SK-N-SH (cell line): ENCODE measurements at regions not wholly inside any gene's neighbourhood (a gene's known extent, or its start where the extent isn't known, plus 50 kb on each side); places are given as distances from the start of the nearest gene placed in this dataset.

Experiments
- CTCF ChIA-PET: fragments of 300-600, 350-600 bp; formaldehyde crosslinking; extraction: SDS; loops from one replicate; lab custom pipeline; 2021; lab: Yijun Ruan, JAX
- POLR2A ChIA-PET: fragments of 350-600 bp; sonication (Branson Sonifier 250); formaldehyde crosslinking; extraction: SDS; loops from one replicate; lab custom pipeline; 2020; ENCODE audit warnings: antibody characterized with exemption, inconsistent platforms; lab: Yijun Ruan, JAX
- DNase-seq: peaks from one replicate; pipeline ENCODE4 v3.0.0; 2012
- H2AFZ ChIP-seq: fragments of 200-600 bp; sonication (generic); 2 replicates; pipeline ENCODE4 v1.8.1; 2016; ENCODE audit warnings: antibody characterized with exemption, mild to moderate bottlenecking, low read depth
- H3F3A ChIP-seq: fragments of 200-600 bp; sonication (generic); replicated peaks from 2 replicates; pipeline ENCODE3; 2016; ENCODE audit warnings: antibody characterized with exemption, mild to moderate bottlenecking; ENCODE audit not compliant: insufficient read depth
- H3K27ac ChIP-seq, 2 experiments: fragments of 200-500 bp in 1 of 2; fragments of 200-600 bp in 1 of 2; sonication (Bioruptor generic) in 1 of 2; sonication (generic), shearing (Covaris generic) in 1 of 2; 2 replicates each; pipeline versions ENCODE4 v1.5.1 to v1.6.1; 2014 to 2016; ENCODE audit warnings: low read depth in 2 of 2, inconsistent platforms in 1 of 2, low read length in 1 of 2, mild to moderate bottlenecking in 1 of 2, mixed read lengths in 1 of 2
- H3K27me3 ChIP-seq: fragments of 200-600 bp; sonication (generic), shearing (Covaris generic); 2 replicates; pipeline ENCODE4 v1.6.1; 2016; ENCODE audit warnings: mixed run types; ENCODE audit not compliant: insufficient read depth
- H3K36me3 ChIP-seq, 2 experiments: fragments of 200-500 bp in 1 of 2; fragments of 200-600 bp in 1 of 2; sonication (Bioruptor generic) in 1 of 2; sonication (generic) in 1 of 2; replicated peaks in 1 of 2; 2 replicates each; pipeline versions ENCODE3 to v1.5.1; 2014 to 2016; ENCODE audit warnings: low read length in 1 of 2, mild to moderate bottlenecking in 1 of 2; ENCODE audit not compliant: insufficient read depth in 2 of 2, control insufficient read depth in 1 of 2
- H3K4me1 ChIP-seq, 2 experiments: fragments of 200-500 bp in 1 of 2; fragments of 200-600 bp in 1 of 2; sonication (Bioruptor generic) in 1 of 2; sonication (generic), shearing (Covaris generic) in 1 of 2; 2 replicates each; pipeline versions ENCODE4 v1.5.1 to v1.6.1; 2014 to 2016; ENCODE audit warnings: low read depth in 1 of 2, low read length in 1 of 2, mixed run types in 1 of 2; ENCODE audit not compliant: insufficient read depth in 2 of 2, control insufficient read depth in 1 of 2
- H3K4me2 ChIP-seq: fragments of 200-600 bp; sonication (generic), shearing (Covaris generic); 2 replicates; pipeline ENCODE4 v1.6.1; 2017; ENCODE audit warnings: mixed run types
- H3K4me3 ChIP-seq, 2 experiments: fragments of 200-500 bp in 1 of 2; fragments of 200-600 bp in 1 of 2; sonication (Bioruptor generic) in 1 of 2; sonication (generic), shearing (Covaris generic) in 1 of 2; 2 replicates each; pipeline versions ENCODE4 v1.5.1 to v1.8.1; 2014 to 2016; ENCODE audit warnings: low read depth in 2 of 2, inconsistent platforms in 1 of 2, low read length in 1 of 2, mild to moderate bottlenecking in 1 of 2, mixed read lengths in 1 of 2, moderate library complexity in 1 of 2
- H3K79me2 ChIP-seq: fragments of 200-600 bp; sonication (generic); 2 replicates; pipeline ENCODE4 v1.8.1; 2017; ENCODE audit warnings: mild to moderate bottlenecking; ENCODE audit not compliant: insufficient read depth
- H3K9ac ChIP-seq: fragments of 200-600 bp; sonication (generic); 2 replicates; pipeline ENCODE4 v1.6.1; 2017; ENCODE audit warnings: mixed run types
- H3K9me2 ChIP-seq: fragments of 200-600 bp; sonication (generic); 2 replicates; pipeline ENCODE4 v1.6.1; 2017; ENCODE audit warnings: mixed run types
- H3K9me3 ChIP-seq: fragments of 200-600 bp; sonication (generic); 2 replicates; pipeline ENCODE4 v1.6.1; 2017; ENCODE audit warnings: mixed run types, mild to moderate bottlenecking, moderate library complexity
- H4K20me1 ChIP-seq: fragments of 200-600 bp; sonication (generic); 2 replicates; pipeline ENCODE4 v1.6.1; 2017; ENCODE audit warnings: mild to moderate bottlenecking, mixed run types; ENCODE audit not compliant: insufficient read depth
- CTCF ChIP-seq: fragments of 200-600 bp; sonication (generic); IDR thresholded peaks from 2 replicates; pipeline ENCODE4 v1.6.1; 2017; ENCODE audit warnings: antibody characterized with exemption, mild to moderate bottlenecking, moderate library complexity
- EP300 ChIP-seq, 2 experiments: IDR thresholded peaks; 2 replicates each; pipeline versions ENCODE4 v1.4.0 to v1.6.1; 2012; ENCODE audit warnings: borderline replicate concordance in 1 of 2, low read depth in 1 of 2, low read length in 1 of 2
- FOXJ3 ChIP-seq: sonication (generic); formaldehyde crosslinking; IDR thresholded peaks from 2 replicates; pipeline ENCODE4 v1.5.1; 2020; ENCODE audit warnings: mild to moderate bottlenecking, missing genetic modification reagents
- MXI1 ChIP-seq: IDR thresholded peaks from 2 replicates; pipeline ENCODE4 v1.6.1; 2012; ENCODE audit warnings: mild to moderate bottlenecking, low read depth, low read length, improper control_type of control experiment
- ZBTB33 ChIP-seq: IDR thresholded peaks from 2 replicates; pipeline ENCODE4 v1.4.0; 2012; ENCODE audit warnings: low read depth, borderline replicate concordance
- WGBS: methylation state at CpG from one replicate; pipeline ENCODE4 v1.1.6; 2017; ENCODE audit warnings: low lambda C conversion rate; 5-methylcytosine and 5-hydroxymethylcytosine counted together
- TF ChIP-seq, protein P1 (sequence below): IDR thresholded peaks from 2 replicates; pipeline ENCODE4 v1.4.0; 2012; ENCODE audit warnings: low read depth

- CTCF ChIA-PET, result no interaction called here
- WGBS, result 53% methylated on average over 5 of the region's 5 CpGs
Measured at GRCh38 chr5:13385066-13385465, 559.4 kb downstream of the DNAH5 start.

GRCh38 chr5:13382232-13382631 is 562.3 kb downstream of the DNAH5 start:
- H3K27ac ChIP-seq, result no peak overlapping the region
- no peaks in the 10 kb centered on the region for H3K36me3 ChIP-seq
- no peak overlapping the region for H3K4me2 ChIP-seq
- H3K4me3 ChIP-seq, result no peak overlapping the region
- H3K9me2 ChIP-seq, result no peaks in the 10 kb centered on the region
- POLR2A ChIA-PET, result no interaction called here
- TF ChIP-seq ZBTB33 (no peak), EP300 (IDR thresholded peaks at IDR 0.05; ENCODE audit: borderline replicate concordance in 1 of 2, low read depth in 1 of 2, low read length in 1 of 2) (no peak)
- no peak for DNase-seq
- no peak overlapping the region for H2AFZ ChIP-seq
- WGBS, result 0% methylated on average over 1 of the region's 3 CpGs
- H3K9me3 ChIP-seq, result no peaks in the 10 kb centered on the region
- no peaks in the 10 kb centered on the region for H3F3A ChIP-seq
- no peak overlapping the region for H3K9ac ChIP-seq
- CTCF ChIA-PET, result no interaction called here
- H4K20me1 ChIP-seq, result no peaks in the 10 kb centered on the region
- H3K79me2 ChIP-seq, result no peaks in the 10 kb centered on the region
- H3K27me3 ChIP-seq, result no peaks in the 10 kb centered on the region
- H3K4me1 ChIP-seq, result no peaks in the 10 kb centered on the region

More at GRCh38 chr5:13385066-13385465, 559.4 kb downstream of the DNAH5 start:
- Histone ChIP-seq H3K9me2 (no peaks in the 10 kb centered on the region), H3K36me3 (no peaks in the 10 kb centered on the region), H3K9me3 (no peaks in the 10 kb centered on the region), H3K4me2 (no peak overlapping the region)
- TF ChIP-seq CTCF, result no peak
- TF ChIP-seq, all 33 proteins: peak for 0
- Histone ChIP-seq H3F3A (no peaks in the 10 kb centered on the region), H4K20me1 (no peaks in the 10 kb centered on the region), H3K4me3 (no peak overlapping the region), H2AFZ (no peak overlapping the region), H3K4me1 (no peaks in the 10 kb centered on the region), H3K27me3 (no peaks in the 10 kb centered on the region), H3K27ac (no peak overlapping the region), H3K9ac (no peak overlapping the region), H3K79me2 (no peaks in the 10 kb centered on the region)
- POLR2A ChIA-PET, result no interaction called here
- no peak for DNase-seq

- H3K27ac ChIP-seq, result no peak overlapping the region
- no peaks in the 10 kb centered on the region for H3K9me2 ChIP-seq
- H4K20me1 ChIP-seq, result no peaks in the 10 kb centered on the region
- no peaks in the 10 kb centered on the region for H3F3A ChIP-seq
- no peak overlapping the region for H3K4me2 ChIP-seq
- CTCF ChIA-PET, result interaction anchor here (0.6 kb wide), 1 partner anchor 117 kb away, joined by 3 read pairs; no protein-coding TSS in a partner anchor
- DNase-seq, result no peak
- no peaks in the 10 kb centered on the region for H3K9me3 ChIP-seq
- no peaks in the 10 kb centered on the region for H3K36me3 ChIP-seq
- TF ChIP-seq, protein P1, sequence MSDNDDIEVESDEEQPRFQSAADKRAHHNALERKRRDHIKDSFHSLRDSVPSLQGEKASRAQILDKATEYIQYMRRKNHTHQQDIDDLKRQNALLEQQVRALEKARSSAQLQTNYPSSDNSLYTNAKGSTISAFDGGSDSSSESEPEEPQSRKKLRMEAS, result no peak
- TF ChIP-seq FOXJ3 (no peak), MXI1 (no peak)
- H3K4me1 ChIP-seq, result no peaks in the 10 kb centered on the region
- POLR2A ChIA-PET, result no interaction called here
- H2AFZ ChIP-seq, result no peak overlapping the region
- H3K79me2 ChIP-seq, result no peaks in the 10 kb centered on the region
- WGBS, result 1% methylated on average over 4 of the region's 4 CpGs
- no peak overlapping the region for H3K4me3 ChIP-seq
- no peak overlapping the region for H3K9ac ChIP-seq
- H3K27me3 ChIP-seq, result no peaks in the 10 kb centered on the region
Measured at GRCh38 chr5:13378091-13378490, 566.4 kb downstream of the DNAH5 start.
